ENCODE measurements at regions not wholly inside any gene's neighbourhood (a gene's known extent, or its start where the extent isn't known, plus 50 kb on each side); places are given as distances from the start of the nearest gene placed in this dataset.

- peak; percentile 61 for TF ChIP-seq CTCF (conservative IDR thresholded peaks at IDR 0.05; ENCODE audit: low read length)
- TF ChIP-seq EZH2phosphoT487 (IDR thresholded peaks at IDR 0.05; ENCODE audit: borderline replicate concordance, low read depth, low read length): no peak
These were observed 340.8 kb downstream of the LRRC3B start for GRCh38 chr3:26963361-26963743.

Data from OCI-LY7 (cell line).